HG03354 (cell line): ENCODE measurements at regions not wholly inside any gene's neighbourhood (a gene's known extent, or its start where the extent isn't known, plus 50 kb on each side); places are given as distances from the start of the nearest gene placed in this dataset.
"Not testable (repeated sequence)": the region's sequence is repeated elsewhere in the genome, so short reads cannot be mapped to it uniquely, and the experiment has no call there.

Source experiments
- ATAC-seq: cut with Tn5 transposase; IDR thresholded peaks from one replicate; pipeline ENCODE4 v1.9.1; 2021; ENCODE audit warnings: mild to moderate bottlenecking; ENCODE audit not compliant: unreplicated experiment, poor library complexity, severe bottlenecking

- no peak for ATAC-seq
These were observed 235.0 kb upstream of the VLDLR start for GRCh38 chr9:2386566-2386965.

DNA sequence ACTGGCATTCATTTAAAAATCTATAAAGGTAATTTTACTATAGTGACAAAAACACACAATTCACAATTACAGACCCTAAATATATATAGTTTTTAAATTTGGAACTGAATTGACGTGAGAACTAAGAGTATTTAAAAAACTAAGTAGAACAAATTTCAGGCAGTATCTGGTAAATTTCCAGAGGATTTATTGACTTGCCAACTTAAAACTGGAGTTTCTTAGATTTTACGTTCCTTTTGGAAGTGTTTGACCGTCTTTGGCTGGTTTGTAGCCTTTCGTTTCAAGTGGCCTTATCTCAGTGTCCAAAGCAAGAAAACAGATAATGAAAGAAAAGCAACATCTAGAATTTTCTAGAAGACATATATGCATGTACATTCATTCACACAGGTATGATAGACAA, 234.4 kb upstream of the VLDLR start:
- no peak for ATAC-seq

GRCh38 chr9:2389404-2389803, 232.2 kb upstream of the VLDLR start:
- no peak for ATAC-seq

GRCh38 chr9:2390028-2390427, 231.6 kb upstream of the VLDLR start:
- no peak for ATAC-seq

DNA sequence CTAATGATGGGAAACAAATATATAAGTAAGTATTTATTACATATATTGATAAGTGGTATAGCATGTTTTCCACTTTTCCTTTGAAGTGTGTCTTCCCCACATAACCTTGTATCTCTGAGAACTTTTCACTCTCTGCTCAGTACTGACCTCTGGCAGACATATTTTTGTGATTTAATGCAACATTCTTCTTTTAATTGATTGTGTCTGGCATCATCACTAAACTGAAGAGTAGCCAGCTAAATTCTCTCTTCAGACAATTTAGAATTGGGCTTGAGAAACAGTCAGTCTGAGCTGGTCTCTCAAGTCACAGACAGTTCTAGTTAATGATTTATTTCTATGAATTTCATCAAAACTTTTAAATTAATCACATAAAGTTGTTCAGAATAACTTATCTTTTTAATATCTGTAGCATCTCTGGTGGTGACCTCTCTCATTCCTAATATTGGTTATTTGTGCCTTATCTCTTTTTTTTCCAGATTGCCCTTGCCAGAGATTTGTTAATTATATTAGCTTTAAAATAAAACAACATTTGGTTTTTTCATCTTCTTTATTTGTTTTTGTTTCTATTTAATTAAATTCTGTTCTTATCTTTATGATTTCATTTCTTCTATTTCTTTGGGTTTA, 230.0 kb upstream of the VLDLR start:
- ATAC-seq: not testable (repeated sequence)

GRCh38 chr9:2394087-2394741, 227.4 kb upstream of the VLDLR start:
- ATAC-seq: not testable (repeated sequence)

DNA sequence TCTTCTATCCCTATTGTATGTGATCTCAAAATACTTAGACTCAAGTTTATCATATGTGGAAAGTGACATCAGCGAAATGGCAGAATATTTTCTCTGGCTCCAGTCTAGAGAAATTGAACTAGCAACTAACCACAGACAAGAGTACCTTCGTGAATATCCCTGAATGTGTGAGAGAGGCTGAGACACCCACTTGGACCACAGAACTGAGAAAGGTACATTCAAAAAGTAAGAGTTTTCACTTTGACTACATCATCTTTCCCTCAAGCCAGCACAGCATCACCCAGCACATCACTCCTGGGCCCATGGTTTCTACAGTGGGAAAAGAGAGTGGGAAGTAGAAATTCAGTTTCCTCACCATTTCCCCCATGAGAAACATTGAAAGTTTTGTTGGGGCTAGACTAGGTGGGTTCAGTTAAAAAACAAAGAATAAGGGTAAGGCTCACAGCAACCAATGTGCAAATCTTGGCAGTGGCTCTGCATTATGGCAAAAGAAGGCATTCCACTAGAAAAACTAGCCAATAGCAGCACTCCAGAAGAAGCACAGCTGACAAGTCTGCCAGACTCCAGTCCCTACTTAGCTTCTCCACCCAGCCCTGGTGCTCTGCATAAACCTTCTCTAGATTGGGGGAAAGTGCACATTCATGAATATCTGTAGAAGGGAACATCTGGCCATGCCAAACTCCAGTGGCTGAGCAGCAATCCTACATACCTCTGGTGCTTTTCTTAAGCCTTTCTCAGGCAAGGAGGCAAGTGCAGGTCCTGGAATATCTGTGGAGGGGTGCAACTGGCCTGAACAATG, 225.6 kb upstream of the VLDLR start:
- no peak for ATAC-seq

DNA sequence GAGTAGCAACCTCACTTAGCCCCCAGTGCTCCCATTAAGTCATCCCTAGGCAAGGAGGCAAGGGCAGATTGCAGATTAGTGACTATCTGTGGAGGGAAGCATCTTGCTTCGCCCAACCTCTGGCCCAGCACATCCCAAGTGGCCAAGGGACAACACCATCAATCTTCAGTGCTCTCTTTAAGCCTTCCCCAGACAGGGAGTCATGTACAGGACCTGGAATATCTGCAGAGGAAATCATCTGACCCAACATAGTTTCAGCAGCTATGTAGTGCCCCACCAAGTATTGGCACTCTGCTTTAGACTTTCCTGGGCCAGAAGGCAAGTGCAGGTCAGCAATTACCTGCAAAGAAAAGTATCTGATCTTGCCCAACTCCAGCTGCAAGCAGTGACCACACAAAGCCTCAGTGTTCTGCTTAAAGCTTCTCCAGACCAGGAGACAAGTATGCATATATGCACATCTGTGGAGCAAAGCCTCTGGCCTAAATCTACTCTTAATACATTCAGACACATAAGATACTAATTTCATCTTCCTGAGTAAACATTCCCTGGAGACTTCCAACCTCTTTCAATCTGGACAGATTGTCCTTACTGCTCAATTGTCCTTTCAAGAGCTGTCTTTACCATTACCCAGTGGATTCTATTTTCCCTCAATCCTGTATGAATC, 224.8 kb upstream of the VLDLR start:
- no peak for ATAC-seq

GRCh38 chr9:2397875-2398274, 223.7 kb upstream of the VLDLR start:
- ATAC-seq: not testable (repeated sequence)

DNA sequence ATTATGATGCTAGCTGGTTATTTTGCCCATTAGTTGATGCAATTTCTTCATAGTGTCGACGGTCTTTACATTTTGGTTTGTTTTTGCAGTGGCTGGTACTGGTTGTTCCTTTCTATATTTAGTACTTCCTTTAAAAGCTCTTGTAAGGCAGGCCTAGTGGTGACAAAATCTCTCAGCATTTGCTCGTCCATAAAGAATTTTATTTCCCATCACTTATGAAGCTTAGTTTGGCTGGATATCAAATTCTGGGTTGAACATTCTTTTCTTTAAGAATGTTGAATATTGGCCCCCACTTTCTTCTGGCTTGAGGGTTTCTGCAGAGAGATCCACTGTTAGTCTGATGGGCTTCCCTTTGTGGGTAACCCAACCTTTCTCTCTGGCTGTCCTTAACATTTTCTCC, 219.8 kb upstream of the VLDLR start:
- ATAC-seq: not testable (repeated sequence)

DNA sequence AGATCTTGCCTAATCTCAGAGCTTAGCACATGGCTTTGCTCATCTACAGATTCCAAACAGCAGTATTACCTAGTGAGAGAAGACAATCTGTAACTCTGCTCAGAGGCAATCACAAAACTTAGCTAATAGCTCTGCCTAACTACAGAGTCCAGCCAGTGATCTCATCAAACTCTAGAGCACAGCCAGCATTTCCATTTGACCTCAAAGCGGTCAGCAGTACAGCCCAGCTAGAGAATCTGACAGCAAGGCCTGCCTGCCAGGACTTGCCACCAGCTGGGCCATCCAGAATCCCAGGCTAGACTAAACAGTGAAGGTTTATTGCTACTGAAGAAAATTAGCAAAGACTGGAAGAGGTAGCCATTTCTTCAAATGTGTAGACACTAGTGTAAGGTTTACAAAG, 217.9 kb upstream of the VLDLR start:
- ATAC-seq: no peak

- ATAC-seq: no peak
These were observed 215.3 kb upstream of the VLDLR start for GRCh38 chr9:2406252-2406651.

DNA sequence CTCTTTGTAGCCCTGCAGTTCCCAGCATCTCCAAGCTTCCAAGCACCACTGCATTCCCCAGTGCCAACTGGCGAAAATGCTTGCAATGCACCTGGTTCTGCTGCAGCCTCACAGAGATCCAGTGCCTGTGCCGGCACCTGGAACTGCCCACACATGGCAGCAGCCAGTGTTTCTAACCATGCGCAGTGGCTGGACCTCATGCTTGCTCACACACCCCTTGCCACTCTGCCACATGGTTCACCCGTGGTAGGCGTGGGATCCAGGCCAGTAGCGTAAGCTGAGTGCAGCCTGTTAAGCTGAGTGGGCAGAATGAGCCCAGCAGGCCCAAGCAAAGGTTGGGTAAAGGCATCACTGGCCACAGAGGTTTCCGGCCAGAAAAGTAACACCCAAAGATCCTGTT, 214.1 kb upstream of the VLDLR start:
- no peak for ATAC-seq

DNA sequence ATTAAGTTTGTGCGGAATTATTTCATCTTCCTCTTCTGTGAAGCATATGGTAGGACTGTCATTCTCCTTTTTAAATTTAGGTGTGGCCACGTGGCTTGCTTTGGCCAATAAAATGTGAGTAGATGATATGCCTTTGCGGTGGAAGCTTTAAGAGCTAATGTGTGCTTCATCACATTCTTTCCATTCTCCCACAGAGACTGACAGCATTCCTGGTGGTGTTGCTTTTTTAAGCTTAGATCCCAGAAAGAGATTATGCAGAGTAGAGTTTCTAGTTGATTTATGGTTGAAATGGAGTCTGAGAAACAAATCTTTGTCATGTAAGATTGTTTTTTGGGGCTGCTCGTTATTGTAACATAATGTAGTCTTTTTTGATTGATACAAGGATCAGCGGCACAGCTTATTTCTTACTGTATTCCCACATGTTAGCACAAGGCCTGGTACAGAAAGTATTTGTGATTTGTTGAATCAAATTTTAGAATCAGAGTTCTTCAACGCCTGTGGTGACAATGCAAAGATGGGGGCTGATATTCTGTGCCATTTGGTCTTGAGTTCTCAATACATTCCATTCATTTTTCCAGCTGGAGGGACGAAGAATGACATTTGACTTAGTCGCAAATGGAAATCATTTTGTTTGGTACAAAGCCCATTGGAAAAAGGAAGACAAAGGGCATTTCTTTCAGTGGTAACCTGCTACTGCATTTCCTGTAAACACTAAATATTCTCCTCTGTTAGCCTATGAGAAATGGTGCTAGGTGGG, 209.9 kb upstream of the VLDLR start:
- ATAC-seq: no peak

GRCh38 chr9:2413160-2413805, 208.3 kb upstream of the VLDLR start:
- no peak for ATAC-seq

- ATAC-seq: no peak
These were observed 207.1 kb upstream of the VLDLR start for GRCh38 chr9:2414465-2414864.

GRCh38 chr9:2415326-2415725, 206.3 kb upstream of the VLDLR start:
- no peak for ATAC-seq

GRCh38 chr9:2417730-2418129, 203.9 kb upstream of the VLDLR start:
- ATAC-seq: no peak

DNA sequence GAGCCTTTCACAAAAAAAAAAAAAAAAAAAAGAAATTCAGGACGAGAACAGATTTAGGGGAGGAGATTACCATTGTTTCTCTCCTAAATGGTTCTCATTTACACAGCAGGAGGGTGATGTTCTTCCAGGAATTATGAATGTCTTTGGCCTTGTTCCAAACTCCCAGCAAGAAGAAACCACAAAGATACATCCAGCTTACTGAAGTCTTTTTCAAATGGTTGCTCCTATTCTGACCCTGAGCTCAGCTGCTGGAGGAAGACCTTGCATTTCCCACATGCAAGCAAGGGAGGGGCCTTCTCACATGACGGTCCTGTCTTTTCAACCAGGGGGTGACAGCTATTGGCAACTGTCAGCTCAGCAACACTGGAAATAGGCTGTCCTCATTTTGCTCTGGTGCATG, 203.0 kb upstream of the VLDLR start:
- ATAC-seq: no peak
